Endothelial cell of umbilical vein (primary cell): ENCODE measurements at regions not wholly inside any gene's neighbourhood (a gene's known extent, or its start where the extent isn't known, plus 50 kb on each side); places are given as distances from the start of the nearest gene placed in this dataset.

Experiments used
- BruUV-seq: library from RNA; stranded (reverse); fragments of 400-500 nt; replicated peaks from 2 replicates; lab custom pipeline; 2021; lab: Mats Ljungman, UMichigan
- CTCF ChIA-PET: fragments of 300-600, 350-600 bp; sonication (Branson Sonifier 250); formaldehyde crosslinking; loops from one replicate; lab custom pipeline; 2021; ENCODE audit warnings: antibody characterized with exemption, inconsistent platforms; lab: Charles Lee
- POLR2A ChIA-PET: fragments of 300-600, 350-600 bp; sonication (Branson Sonifier 250); formaldehyde crosslinking; loops from one replicate; lab custom pipeline; 2021; ENCODE audit warnings: antibody characterized with exemption, inconsistent platforms; lab: Charles Lee
- DNase-seq: peaks from one replicate; pipeline ENCODE4 v3.0.0-alpha.2; 2011; ENCODE audit warnings: low read depth, low spot score
- FAIRE-seq: peaks from 2 replicates; lab custom pipeline; 2011; peaks lifted over from hg19 to GRCh38; lab: Jason Lieb, UNC
- H2AFZ ChIP-seq: 2 replicates; pipeline ENCODE4 v1.6.0; 2012; ENCODE audit warnings: low read depth, low read length, control low read depth, inconsistent platforms
- H3K27ac ChIP-seq: 2 replicates; pipeline ENCODE4 v1.5.1; 2011; ENCODE audit warnings: low read depth, mild to moderate bottlenecking, control low read depth, low read length, moderate library complexity; ENCODE audit not compliant: insufficient read depth
- H3K27me3 ChIP-seq, 2 experiments: 2 replicates each; pipeline versions ENCODE4 v1.6.0 to v1.6.1; 2011; ENCODE audit warnings: low read length in 2 of 2, mixed read lengths in 1 of 2; ENCODE audit not compliant: control insufficient read depth in 2 of 2, insufficient read depth in 2 of 2
- H3K36me3 ChIP-seq, 2 experiments: 2 replicates in 1 of 2; 3 replicates in 1 of 2; pipeline ENCODE4 v1.5.1; 2011; ENCODE audit warnings: low read length in 2 of 2, mild to moderate bottlenecking in 1 of 2, moderate library complexity in 1 of 2; ENCODE audit not compliant: control insufficient read depth in 2 of 2, insufficient read depth in 2 of 2; ENCODE audit errors: extremely low read depth in 1 of 2
- H3K4me1 ChIP-seq: 3 replicates; pipeline ENCODE4 v1.5.1; 2011; ENCODE audit warnings: mild to moderate bottlenecking, low read length; ENCODE audit not compliant: control insufficient read depth, insufficient read depth; ENCODE audit errors: extremely low read depth
- H3K4me2 ChIP-seq: 2 replicates; pipeline ENCODE4 v1.6.1; 2011; ENCODE audit warnings: low read length, control low read depth, mixed read lengths; ENCODE audit not compliant: insufficient read depth
- H3K4me3 ChIP-seq, 3 experiments: fragments of 200-600 bp in 1 of 3; sonication (generic), shearing (Covaris generic) in 1 of 3; replicated peaks in 1 of 3; 2 replicates each; pipeline ENCODE4 v1.5.1; 2011 to 2016; ENCODE audit warnings: control low read depth in 3 of 3, low read length in 3 of 3, mild to moderate bottlenecking in 2 of 3, inconsistent platforms in 1 of 3, low read depth in 1 of 3, moderate library complexity in 1 of 3; ENCODE audit not compliant: insufficient read depth in 1 of 3
- H3K79me2 ChIP-seq: 2 replicates; pipeline ENCODE4 v1.6.0; 2012; ENCODE audit warnings: low read length, inconsistent platforms; ENCODE audit not compliant: control insufficient read depth, insufficient read depth
- H3K9ac ChIP-seq: replicated peaks from 2 replicates; pipeline ENCODE3; 2011; ENCODE audit warnings: low read length, control low read depth; ENCODE audit not compliant: insufficient read depth; ENCODE audit errors: extremely low read depth
- H3K9me1 ChIP-seq: replicated peaks from 3 replicates; pipeline ENCODE4 v1.6.0; 2011; ENCODE audit warnings: mild to moderate bottlenecking, low read length; ENCODE audit not compliant: control insufficient read depth, insufficient read depth; ENCODE audit errors: extremely low read depth
- H3K9me3 ChIP-seq: replicated peaks from 2 replicates; pipeline ENCODE4 v1.5.1; 2012; ENCODE audit warnings: low read length, inconsistent platforms; ENCODE audit not compliant: control insufficient read depth, insufficient read depth
- H4K20me1 ChIP-seq: replicated peaks from 2 replicates; pipeline ENCODE3; 2011; ENCODE audit warnings: mild to moderate bottlenecking, low read length; ENCODE audit not compliant: control insufficient read depth, insufficient read depth; ENCODE audit errors: extremely low read depth
- EZH2 ChIP-seq: IDR thresholded peaks from 2 replicates; pipeline ENCODE4 v1.6.1; 2012; ENCODE audit warnings: borderline replicate concordance, low read depth, mild to moderate bottlenecking, moderate library complexity, low read length, inconsistent platforms; ENCODE audit not compliant: severe bottlenecking
- FOS ChIP-seq: IDR thresholded peaks from 2 replicates; pipeline ENCODE4 v1.6.1; 2011; ENCODE audit warnings: mild to moderate bottlenecking, low read length, moderate library complexity, borderline replicate concordance; ENCODE audit not compliant: insufficient read depth
- GATA2 ChIP-seq: IDR thresholded peaks from 2 replicates; pipeline ENCODE4 v1.7.0; 2011; ENCODE audit warnings: low read depth, mild to moderate bottlenecking, moderate library complexity, mixed read lengths, low read length; ENCODE audit not compliant: insufficient read length, insufficient read depth
- JUN ChIP-seq: IDR thresholded peaks from 2 replicates; pipeline ENCODE4 v1.6.1; 2011; ENCODE audit warnings: borderline replicate concordance, low read depth; ENCODE audit not compliant: insufficient read length, insufficient read depth
- MYC ChIP-seq: IDR thresholded peaks from one replicate; pipeline ENCODE4 v1.6.1; 2011; ENCODE audit warnings: mild to moderate bottlenecking, low read depth, low read length
- POLR2A ChIP-seq: IDR thresholded peaks from 2 replicates; pipeline ENCODE4 v1.6.1; 2012; ENCODE audit warnings: low read depth, mild to moderate bottlenecking, control low read depth, low read length
- POLR2AphosphoS5 ChIP-seq: IDR thresholded peaks from 2 replicates; pipeline ENCODE4 v1.6.1; 2012; ENCODE audit warnings: low read depth, mild to moderate bottlenecking, control low read depth, low read length, moderate library complexity; ENCODE audit not compliant: insufficient read depth
- dilution Hi-C: fragments of 300-500 bp; cut with MboI; formaldehyde crosslinking; loops from one replicate; pipeline ENCODE4 v1.15.0; 2019; ENCODE audit warnings: low sequenced_read_pairs; ENCODE audit not compliant: extremely low pct_ligation_motif_present
- intact Hi-C: fragments of 100-400 bp; cut with micrococcal nuclease; formaldehyde crosslinking; loops from one replicate; pipeline ENCODE4 v1.10.0; 2022
- TF ChIP-seq, protein P1 (sequence below), 2 donors: IDR thresholded peaks; 1 replicate in 1 of 2; 2 replicates in 1 of 2; pipeline ENCODE4 v1.5.1; 2011; ENCODE audit warnings: low read length in 2 of 2, mild to moderate bottlenecking in 2 of 2, moderate library complexity in 2 of 2, control low read depth in 1 of 2, inconsistent platforms in 1 of 2, low read depth in 1 of 2; ENCODE audit not compliant: insufficient read depth in 1 of 2; ENCODE audit errors: extremely low read depth in 1 of 2
- TF ChIP-seq, protein P2 (sequence below): IDR thresholded peaks from 2 replicates; pipeline ENCODE4 v1.6.1; 2011; ENCODE audit not compliant: insufficient read depth, insufficient read length

DNA sequence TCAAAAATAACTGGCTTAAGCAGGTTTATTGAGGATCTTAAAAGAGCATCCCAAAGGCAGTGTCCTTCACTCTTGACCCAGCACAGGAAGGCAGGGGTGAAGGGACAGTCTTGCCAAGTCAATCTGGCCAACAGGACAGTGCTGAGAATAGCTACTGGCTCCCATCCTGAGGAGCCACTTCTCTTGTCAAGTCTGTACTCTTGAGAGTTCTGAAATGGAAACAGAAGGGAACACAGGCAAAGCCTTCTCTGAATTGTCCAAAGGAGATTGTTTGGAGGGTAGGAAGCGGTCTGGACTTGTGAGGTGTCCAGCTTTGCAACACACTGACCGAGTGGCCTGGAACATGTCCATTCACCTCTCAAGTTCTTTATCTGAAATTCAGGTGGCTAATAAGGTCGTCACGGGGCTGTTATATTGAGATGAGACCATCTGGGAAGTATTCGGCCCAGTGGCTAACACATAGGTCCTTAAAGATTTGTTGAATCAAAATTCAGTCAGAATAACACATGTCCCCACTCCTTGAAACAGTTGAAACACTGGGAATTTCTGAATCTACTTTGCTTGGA lies 99.5 kb upstream of the FHL2 start:
- no peak overlapping the region for H3K4me3 ChIP-seq
- H3K27me3 ChIP-seq = peaks cover 16 to 21% of the 10 kb centered on the region in 2 experiments
- H3K9me3 ChIP-seq = no peaks in the 10 kb centered on the region
- no peaks in the 10 kb centered on the region for H4K20me1 ChIP-seq
- no peak for TF ChIP-seq EZH2
- TF ChIP-seq POLR2A = no peak
- TF ChIP-seq JUN = no peak
- TF ChIP-seq POLR2AphosphoS5 = no peak
- TF ChIP-seq GATA2 = no peak
- TF ChIP-seq, protein P1, sequence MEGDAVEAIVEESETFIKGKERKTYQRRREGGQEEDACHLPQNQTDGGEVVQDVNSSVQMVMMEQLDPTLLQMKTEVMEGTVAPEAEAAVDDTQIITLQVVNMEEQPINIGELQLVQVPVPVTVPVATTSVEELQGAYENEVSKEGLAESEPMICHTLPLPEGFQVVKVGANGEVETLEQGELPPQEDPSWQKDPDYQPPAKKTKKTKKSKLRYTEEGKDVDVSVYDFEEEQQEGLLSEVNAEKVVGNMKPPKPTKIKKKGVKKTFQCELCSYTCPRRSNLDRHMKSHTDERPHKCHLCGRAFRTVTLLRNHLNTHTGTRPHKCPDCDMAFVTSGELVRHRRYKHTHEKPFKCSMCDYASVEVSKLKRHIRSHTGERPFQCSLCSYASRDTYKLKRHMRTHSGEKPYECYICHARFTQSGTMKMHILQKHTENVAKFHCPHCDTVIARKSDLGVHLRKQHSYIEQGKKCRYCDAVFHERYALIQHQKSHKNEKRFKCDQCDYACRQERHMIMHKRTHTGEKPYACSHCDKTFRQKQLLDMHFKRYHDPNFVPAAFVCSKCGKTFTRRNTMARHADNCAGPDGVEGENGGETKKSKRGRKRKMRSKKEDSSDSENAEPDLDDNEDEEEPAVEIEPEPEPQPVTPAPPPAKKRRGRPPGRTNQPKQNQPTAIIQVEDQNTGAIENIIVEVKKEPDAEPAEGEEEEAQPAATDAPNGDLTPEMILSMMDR (IDR thresholded peaks at IDR 0.05; ENCODE audit: extremely low read depth in 1 of 2, insufficient read depth in 1 of 2, low read depth in 1 of 2, low read length in 2 of 2) = no peak
- no peak for TF ChIP-seq MYC
- no peak for TF ChIP-seq FOS
- TF ChIP-seq, protein P2, sequence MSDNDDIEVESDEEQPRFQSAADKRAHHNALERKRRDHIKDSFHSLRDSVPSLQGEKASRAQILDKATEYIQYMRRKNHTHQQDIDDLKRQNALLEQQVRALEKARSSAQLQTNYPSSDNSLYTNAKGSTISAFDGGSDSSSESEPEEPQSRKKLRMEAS = no peak
- H3K4me1 ChIP-seq = no peaks in the 10 kb centered on the region
- no peak overlapping the region for H3K27ac ChIP-seq
- no TSS peak for BruUV-seq
- no peaks in the 10 kb centered on the region for H3K79me2 ChIP-seq
- intact Hi-C loops (no loop called here), dilution Hi-C loops (no loop called here)
- H2AFZ ChIP-seq = no peak overlapping the region
- H3K36me3 ChIP-seq = no peaks in the 10 kb centered on the region
- CTCF ChIA-PET = no interaction called here
- FAIRE-seq (no peak), DNase-seq (no peak)
- POLR2A ChIA-PET = no interaction called here
- H3K9ac ChIP-seq = no peak overlapping the region
- H3K9me1 ChIP-seq = no peaks in the 10 kb centered on the region
- no peak overlapping the region for H3K4me2 ChIP-seq
